ENCODE measurements at regions not wholly inside any gene's neighbourhood (a gene's known extent, or its start where the extent isn't known, plus 50 kb on each side); places are given as distances from the start of the nearest gene placed in this dataset.

- TF ChIP-seq CTCF (IDR thresholded peaks at IDR 0.05) (no peak), POLR2AphosphoS5 (IDR thresholded peaks at IDR 0.05; ENCODE audit: low read depth, low read length) (no peak), SIN3A (IDR thresholded peaks at IDR 0.05; ENCODE audit: borderline replicate concordance, insufficient read depth, low read depth, low read length) (no peak), REST (IDR thresholded peaks at IDR 0.05; ENCODE audit: insufficient read depth in 1 of 2, low read depth in 2 of 2, low read length in 1 of 2) (no peak)
Observed at GRCh38 chr11:37483761-37484160, 885.7 kb upstream of the RAG2 start.

All from Panc1 (cell line).